Mucosa of descending colon (tissue), 3 donors: ENCODE measurements at regions not wholly inside any gene's neighbourhood (a gene's known extent, or its start where the extent isn't known, plus 50 kb on each side); places are given as distances from the start of the nearest gene placed in this dataset.

Experiments
- ATAC-seq: fragments of 200-7000 bp; cut with Tn5 transposase; one replicate; pipeline ENCODE4 v1.9.1; 2020; ENCODE audit warnings: mild to moderate bottlenecking, moderate library complexity
- DNase-seq, 3 donors: peaks; one replicate each; pipeline ENCODE4 v3.0.0-alpha.2; 2020
- H3K36me3 ChIP-seq: fragments of 200-600 bp; one replicate; pipeline ENCODE4 v1.8.0; 2021; ENCODE audit warnings: low read depth, mild to moderate bottlenecking
- H3K4me1 ChIP-seq: fragments of 200-600 bp; one replicate; pipeline ENCODE4 v1.8.0; 2021; ENCODE audit warnings: low read depth, mild to moderate bottlenecking
- H3K4me3 ChIP-seq: fragments of 200-600 bp; one replicate; pipeline ENCODE4 v1.8.0; 2021; ENCODE audit warnings: mild to moderate bottlenecking
- H3K9me3 ChIP-seq: fragments of 200-600 bp; one replicate; pipeline ENCODE4 v1.8.0; 2021; ENCODE audit warnings: mild to moderate bottlenecking
- intact Hi-C, 2 donors: fragments of 100-400 bp; cut with DNase I in 1 of 2; cut with micrococcal nuclease in 1 of 2; formaldehyde crosslinking; loops; one replicate each; pipeline versions ENCODE4 v1.11.0 to v1.11.1; 2022; cut with DNase I, micrococcal nuclease
- TF ChIP-seq, protein P1 (sequence below): fragments of 200-600 bp; IDR thresholded peaks from one replicate; pipeline ENCODE4 v1.8.0; 2022; ENCODE audit warnings: antibody characterized with exemption, mild to moderate bottlenecking
- donor health status: DM: no; HTN: no; CAD: no; lungs with moderate emphysema.
- donor health status: DM: no; HTN: no; CAD: no.
- donor health status: DM: no; HTN: yes; CAD: no.

GRCh38 chr12:124704619-124705018, 137.2 kb upstream of the NCOR2 start:
- TF ChIP-seq, protein P1, sequence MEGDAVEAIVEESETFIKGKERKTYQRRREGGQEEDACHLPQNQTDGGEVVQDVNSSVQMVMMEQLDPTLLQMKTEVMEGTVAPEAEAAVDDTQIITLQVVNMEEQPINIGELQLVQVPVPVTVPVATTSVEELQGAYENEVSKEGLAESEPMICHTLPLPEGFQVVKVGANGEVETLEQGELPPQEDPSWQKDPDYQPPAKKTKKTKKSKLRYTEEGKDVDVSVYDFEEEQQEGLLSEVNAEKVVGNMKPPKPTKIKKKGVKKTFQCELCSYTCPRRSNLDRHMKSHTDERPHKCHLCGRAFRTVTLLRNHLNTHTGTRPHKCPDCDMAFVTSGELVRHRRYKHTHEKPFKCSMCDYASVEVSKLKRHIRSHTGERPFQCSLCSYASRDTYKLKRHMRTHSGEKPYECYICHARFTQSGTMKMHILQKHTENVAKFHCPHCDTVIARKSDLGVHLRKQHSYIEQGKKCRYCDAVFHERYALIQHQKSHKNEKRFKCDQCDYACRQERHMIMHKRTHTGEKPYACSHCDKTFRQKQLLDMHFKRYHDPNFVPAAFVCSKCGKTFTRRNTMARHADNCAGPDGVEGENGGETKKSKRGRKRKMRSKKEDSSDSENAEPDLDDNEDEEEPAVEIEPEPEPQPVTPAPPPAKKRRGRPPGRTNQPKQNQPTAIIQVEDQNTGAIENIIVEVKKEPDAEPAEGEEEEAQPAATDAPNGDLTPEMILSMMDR = no peak
- no peaks in the 10 kb centered on the region for H3K4me1 ChIP-seq
- no peaks in the 10 kb centered on the region for H3K9me3 ChIP-seq
- DNase-seq (no peak), ATAC-seq (no peak)
- intact Hi-C loops = no loop called here
- H3K36me3 ChIP-seq = no peaks in the 10 kb centered on the region
- H3K4me3 ChIP-seq = no peak overlapping the region

GRCh38 chr12:124703856-124704255, 136.4 kb upstream of the NCOR2 start:
- no peaks in the 10 kb centered on the region for H3K36me3 ChIP-seq
- DNase-seq (no peak), ATAC-seq (no peak)
- H3K9me3 ChIP-seq = no peaks in the 10 kb centered on the region
- H3K4me3 ChIP-seq = no peak overlapping the region
- H3K4me1 ChIP-seq = no peaks in the 10 kb centered on the region
- TF ChIP-seq, protein P1 = no peak
- intact Hi-C loops = no loop called here

DNA sequence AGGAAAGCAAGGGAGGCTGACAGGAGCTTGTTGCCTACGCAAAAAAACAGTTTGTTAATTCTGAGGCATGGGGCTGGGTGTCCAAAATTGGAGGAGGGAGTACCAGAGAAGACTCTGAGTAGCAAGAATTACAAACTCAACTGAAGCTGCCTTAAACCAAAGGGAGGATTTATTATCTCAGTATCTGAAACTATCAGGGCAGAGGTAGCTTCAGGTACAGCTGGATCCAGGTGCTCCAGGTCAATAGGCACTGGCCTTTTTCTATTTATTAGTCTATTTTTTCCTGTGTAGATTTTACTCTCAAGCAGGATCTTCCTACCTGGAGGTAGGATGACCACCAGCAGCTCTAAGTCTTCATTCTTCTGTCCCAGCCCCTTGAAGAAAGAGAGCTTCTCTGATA, 135.3 kb upstream of the NCOR2 start:
- intact Hi-C loops = no loop called here
- TF ChIP-seq, protein P1 = no peak
- no peak for ATAC-seq

DNA sequence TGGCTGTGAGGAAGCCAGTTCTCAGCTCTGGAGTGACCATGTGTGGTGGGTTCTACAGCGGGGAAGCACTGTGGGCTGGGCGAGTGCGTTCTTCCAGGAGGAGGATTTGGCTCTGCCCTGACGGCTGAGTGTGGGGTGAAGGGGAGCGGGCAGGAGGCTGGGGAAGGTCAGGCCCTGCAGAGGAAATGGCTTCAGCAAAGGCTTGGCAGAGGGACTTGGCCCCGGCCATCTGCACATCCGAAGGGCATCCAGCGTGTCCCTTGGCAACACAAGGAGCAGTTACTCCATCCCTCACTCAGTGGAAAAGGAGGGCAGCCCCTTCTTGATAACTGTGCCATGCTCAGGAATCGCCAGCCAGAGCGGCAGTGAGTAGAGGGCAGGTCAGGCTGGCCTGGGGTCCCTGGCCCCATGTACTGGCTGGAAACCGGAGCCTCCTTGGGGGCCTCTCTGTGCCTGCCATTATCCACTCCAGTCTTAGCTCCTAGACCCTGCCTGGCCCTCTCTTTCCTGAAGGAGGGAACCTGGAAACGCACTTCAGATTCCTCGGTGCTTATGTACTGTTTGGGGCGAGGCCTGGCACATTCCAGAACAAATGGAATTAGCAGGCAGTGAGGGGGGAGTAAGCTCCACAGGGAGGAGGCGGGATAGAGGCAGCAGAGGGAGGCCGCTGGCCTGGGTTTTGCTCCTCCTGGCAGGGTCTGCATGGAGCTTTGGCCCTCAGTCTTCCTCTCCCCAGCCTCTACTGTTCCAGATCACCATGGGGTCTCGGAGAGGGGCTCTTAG, 133.6 kb upstream of the NCOR2 start:
- H3K9me3 ChIP-seq = no peaks in the 10 kb centered on the region
- TF ChIP-seq, protein P1 = no peak
- ATAC-seq (peak; percentile 41), DNase-seq (no peak)
- H3K4me1 ChIP-seq = no peaks in the 10 kb centered on the region
- intact Hi-C loops = no loop called here
- no peak overlapping the region for H3K4me3 ChIP-seq
- H3K36me3 ChIP-seq = no peaks in the 10 kb centered on the region

More for the DNA sequence above, 135.3 kb upstream of the NCOR2 start:
- H3K4me3 ChIP-seq = no peak overlapping the region
- DNase-seq = no peak
- no peaks in the 10 kb centered on the region for H3K4me1 ChIP-seq
- no peaks in the 10 kb centered on the region for H3K36me3 ChIP-seq
- no peaks in the 10 kb centered on the region for H3K9me3 ChIP-seq

DNA sequence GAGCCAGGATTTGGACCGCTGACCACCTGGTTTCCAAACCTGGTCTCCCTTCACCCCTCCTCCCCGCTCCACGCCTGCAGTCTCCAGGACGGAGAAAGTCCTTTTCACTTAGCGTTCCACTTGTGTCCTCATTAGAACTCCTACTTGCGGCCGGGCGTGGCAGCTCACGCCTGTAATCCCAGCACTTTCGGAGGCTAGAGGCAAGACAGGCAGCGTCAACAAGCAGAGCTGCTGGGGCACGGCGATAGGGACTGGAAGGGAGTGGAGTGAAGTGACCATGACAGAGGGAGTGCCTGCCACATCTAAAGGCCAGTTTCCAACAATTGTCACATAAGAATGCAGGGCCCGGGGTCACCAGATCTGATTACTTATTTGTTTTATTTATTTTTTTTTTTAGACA, 132.5 kb upstream of the NCOR2 start:
- intact Hi-C loops = no loop called here
- TF ChIP-seq, protein P1 = no peak
- ATAC-seq = no peak
- H3K36me3 ChIP-seq = no peaks in the 10 kb centered on the region
- no peak overlapping the region for H3K4me3 ChIP-seq
- H3K4me1 ChIP-seq = no peaks in the 10 kb centered on the region
- no peaks in the 10 kb centered on the region for H3K9me3 ChIP-seq
- no peak for DNase-seq

GRCh38 chr12:124698998-124699305, 131.5 kb upstream of the NCOR2 start:
- Histone ChIP-seq H3K4me3 (no peak overlapping the region), H3K9me3 (no peaks in the 10 kb centered on the region), H3K36me3 (no peaks in the 10 kb centered on the region), H3K4me1 (no peaks in the 10 kb centered on the region)
- TF ChIP-seq, protein P1 = no peak
- ATAC-seq = no peak
- no peak for DNase-seq
- intact Hi-C loops = no loop called here
